ENCODE measurements at regions not wholly inside any gene's neighbourhood (a gene's known extent, or its start where the extent isn't known, plus 50 kb on each side); places are given as distances from the start of the nearest gene placed in this dataset.

DNA sequence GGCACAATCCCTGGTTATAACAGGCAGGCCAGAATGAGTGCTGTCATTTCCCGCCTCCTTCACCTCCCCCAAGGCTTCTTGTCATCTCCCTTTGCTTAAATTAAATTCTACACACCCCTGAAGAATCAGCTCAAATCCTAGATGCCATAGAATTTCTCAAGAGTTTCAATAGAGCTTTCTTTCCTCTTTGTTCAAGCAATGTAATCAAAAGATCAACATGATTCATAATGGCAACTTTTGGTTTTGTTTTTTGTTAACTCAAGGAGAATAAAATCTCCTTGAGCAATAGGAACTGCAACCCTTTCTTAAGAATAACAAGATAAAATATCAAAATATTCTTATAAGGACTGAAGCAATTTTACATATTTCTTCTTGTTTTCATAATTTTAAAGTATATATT lies 180.8 kb upstream of the CDK1 start:
- Histone ChIP-seq H3K4me3 (no peak overlapping the region), H3K4me2 (ENCODE audit: insufficient read depth, low read length) (no peak overlapping the region), H3K36me3 (ENCODE audit: control insufficient read depth, insufficient read depth, low read length) (no peaks in the 10 kb centered on the region), H3K79me2 (ENCODE audit: control insufficient read depth, insufficient read depth, low read length) (no peaks in the 10 kb centered on the region), H3K27me3 (ENCODE audit: control insufficient read depth in 2 of 2, insufficient read depth in 2 of 2, low read length in 2 of 2) (no peaks in the 10 kb centered on the region), H2AFZ (ENCODE audit: low read depth, low read length) (no peak overlapping the region), H3K9ac (ENCODE audit: insufficient read depth in 1 of 2, low read depth in 2 of 2, low read length in 2 of 2) (no peak overlapping the region), H4K20me1 (replicated peaks; ENCODE audit: control insufficient read depth, insufficient read depth, low read length) (no peaks in the 10 kb centered on the region), H3K4me1 (replicated peaks in 1 of 2; ENCODE audit: control insufficient read depth in 2 of 2, insufficient read depth in 2 of 2, low read length in 2 of 2) (no peaks in the 10 kb centered on the region), H3K9me3 (replicated peaks; ENCODE audit: control insufficient read depth, insufficient read depth, low read depth, low read length) (no peaks in the 10 kb centered on the region), H3K9me1 (ENCODE audit: control insufficient read depth, insufficient read depth, low read length) (no peaks in the 10 kb centered on the region), H3K27ac (ENCODE audit: extremely low read depth, low read depth, low read length) (no peak overlapping the region)
- BruUV-seq (replicated peaks): no TSS peak
- ChIA-PET CTCF (ENCODE audit: low intra/inter-chr PET ratio) (interaction anchor here (0.6 kb wide), 1 partner anchor 130 kb away, joined by 3 read pairs; no protein-coding TSS in a partner anchor), POLR2A (interaction anchor here (1.0 kb wide), 1 partner anchor 10 kb away, joined by 3 read pairs; no protein-coding TSS in a partner anchor)
- TF ChIP-seq POLR2AphosphoS2 (IDR thresholded peaks at IDR 0.05; ENCODE audit: low read length) (no peak), ZNF134 (CRISPR knock-in tag; conservative IDR thresholded peaks at IDR 0.05) (no peak), ZC3H8 (IDR thresholded peaks at IDR 0.05) (no peak), RERE (CRISPR knock-in tag; IDR thresholded peaks at IDR 0.05; ENCODE audit: borderline replicate concordance) (no peak), ATF1 (CRISPR knock-in tag; IDR thresholded peaks at IDR 0.05) (no peak), ATF1 (tag; IDR thresholded peaks at IDR 0.05) (no peak), RBM14 (IDR thresholded peaks at IDR 0.05; ENCODE audit: borderline replicate concordance, insufficient read depth, low read depth, low read length) (no peak), ZNF707 (CRISPR knock-in tag; conservative IDR thresholded peaks at IDR 0.05) (no peak), E2F8 (IDR thresholded peaks at IDR 0.05; ENCODE audit: low read depth, partially characterized antibody) (no peak), CREM (IDR thresholded peaks at IDR 0.05; ENCODE audit: low read depth) (no peak), NONO (IDR thresholded peaks at IDR 0.05; ENCODE audit: low read depth in 2 of 2, low read length in 1 of 2) (no peak)
- WGBS (ENCODE audit: insufficient coverage, low coverage, missing lambda C conversion rate): 0% methylated on average over 1 of the region's 1 CpG
- DNase-seq (ENCODE audit: extremely low read depth in 1 of 4, low spot score in 3 of 4): no peak
- no peak for ATAC-seq
- intact Hi-C loops (cut with micrococcal nuclease) (no loop called here), in situ Hi-C loops (cut with MboI) (no loop called here)
- FAIRE-seq: no peak
